CD4-positive, alpha-beta T cell (primary cell): ENCODE measurements at regions not wholly inside any gene's neighbourhood (a gene's known extent, or its start where the extent isn't known, plus 50 kb on each side); places are given as distances from the start of the nearest gene placed in this dataset.

Source experiments
- ATAC-seq: fragments of 200-7000 bp; cut with Tn5 transposase; one replicate; pipeline ENCODE4 v1.10.0; 2022; ENCODE audit warnings: mild to moderate bottlenecking; ENCODE audit not compliant: poor library complexity
- CTCF ChIA-PET: fragments of 350-600 bp; sonication (Branson Sonifier 250); formaldehyde crosslinking; loops from one replicate; lab custom pipeline; 2021; ENCODE audit warnings: antibody characterized with exemption, inconsistent platforms; lab: Charles Lee
- POLR2A ChIA-PET: fragments of 350-600 bp; sonication (Branson Sonifier 250); formaldehyde crosslinking; loops from one replicate; lab custom pipeline; 2021; ENCODE audit warnings: antibody characterized with exemption, inconsistent platforms; lab: Charles Lee
- DNase-seq, 14 experiments: peaks; one replicate each; pipeline ENCODE4 v3.0.0-alpha.2; 2013 to 2020; ENCODE audit warnings: mixed read lengths in 2 of 14
- H3K27ac ChIP-seq, 2 donors: one replicate each; pipeline versions ENCODE4 v1.5.1 to v1.7.0; 2013; ENCODE audit warnings: low read length in 2 of 2, low read depth in 1 of 2, mild to moderate bottlenecking in 1 of 2
- H3K27me3 ChIP-seq, 2 experiments: 1 replicate in 1 of 2; 2 replicates in 1 of 2; pipeline versions ENCODE4 v1.6.1 to v1.7.0; 2013; ENCODE audit warnings: low read length in 2 of 2, control low read depth in 1 of 2, mild to moderate bottlenecking in 1 of 2, moderate library complexity in 1 of 2; ENCODE audit not compliant: insufficient read depth in 2 of 2, control insufficient read depth in 1 of 2
- H3K36me3 ChIP-seq: one replicate; pipeline ENCODE4 v1.6.1; 2013; ENCODE audit warnings: low read length, control low read depth; ENCODE audit not compliant: insufficient read depth
- H3K4me1 ChIP-seq: one replicate; pipeline ENCODE4 v1.6.1; 2013; ENCODE audit warnings: low read length, control low read depth; ENCODE audit not compliant: insufficient read depth
- H3K4me3 ChIP-seq: one replicate; pipeline ENCODE4 v1.5.1; 2013; ENCODE audit warnings: mild to moderate bottlenecking, low read length, moderate library complexity
- H3K9me3 ChIP-seq, 2 experiments: 1 replicate in 1 of 2; 2 replicates in 1 of 2; pipeline versions ENCODE4 v1.6.1 to v1.7.0; 2013; ENCODE audit warnings: low read length in 2 of 2, mild to moderate bottlenecking in 2 of 2, control low read depth in 1 of 2, moderate library complexity in 1 of 2; ENCODE audit not compliant: control insufficient read depth in 1 of 2, insufficient read depth in 1 of 2
- H3K27ac Mint-ChIP-seq: one replicate; pipeline ENCODE4 v1.8.0; 2020; ENCODE audit warnings: mixed read lengths
- H3K27me3 Mint-ChIP-seq: one replicate; pipeline ENCODE4 v1.8.0; 2021; ENCODE audit warnings: mixed read lengths
- H3K36me3 Mint-ChIP-seq: one replicate; pipeline ENCODE4 v1.8.0; 2021; ENCODE audit warnings: low read depth, mixed read lengths
- H3K4me1 Mint-ChIP-seq: one replicate; pipeline ENCODE4 v1.8.0; 2021; ENCODE audit warnings: low read depth, mixed read lengths
- H3K4me3 Mint-ChIP-seq: one replicate; pipeline ENCODE4 v1.8.0; 2020; ENCODE audit warnings: mild to moderate bottlenecking, mixed read lengths
- H3K9me3 Mint-ChIP-seq: one replicate; pipeline ENCODE4 v1.8.0; 2020; ENCODE audit warnings: mixed read lengths
- intact Hi-C, 2 experiments: fragments of 100-400 bp; cut with DNase I in 1 of 2; cut with micrococcal nuclease in 1 of 2; formaldehyde crosslinking; loops; one replicate each; pipeline versions ENCODE4 v1.15.1 to v1.9.0; 2023 to 2025; cut with DNase I, micrococcal nuclease
- TF ChIP-seq, protein P1 (sequence below): fragments of 200-600 bp; IDR thresholded peaks from one replicate; pipeline ENCODE4 v1.8.0; 2022; ENCODE audit warnings: antibody characterized with exemption, mild to moderate bottlenecking

GRCh38 chr5:57413145-57413544 lies 69.5 kb downstream of the ACTBL2 start:
- CTCF ChIA-PET = no interaction called here
- H3K27me3 Mint-ChIP-seq = no peaks in the 10 kb centered on the region
- H3K4me1 ChIP-seq = no peaks in the 10 kb centered on the region
- H3K27me3 ChIP-seq = no peaks in the 10 kb centered on the region
- intact Hi-C loops = loop anchor here in 1 of 2 experiments (10.0 kb wide), 1 partner anchor 1052 kb away; the partner anchor contains the start of gene PLK2
- TF ChIP-seq, protein P1, sequence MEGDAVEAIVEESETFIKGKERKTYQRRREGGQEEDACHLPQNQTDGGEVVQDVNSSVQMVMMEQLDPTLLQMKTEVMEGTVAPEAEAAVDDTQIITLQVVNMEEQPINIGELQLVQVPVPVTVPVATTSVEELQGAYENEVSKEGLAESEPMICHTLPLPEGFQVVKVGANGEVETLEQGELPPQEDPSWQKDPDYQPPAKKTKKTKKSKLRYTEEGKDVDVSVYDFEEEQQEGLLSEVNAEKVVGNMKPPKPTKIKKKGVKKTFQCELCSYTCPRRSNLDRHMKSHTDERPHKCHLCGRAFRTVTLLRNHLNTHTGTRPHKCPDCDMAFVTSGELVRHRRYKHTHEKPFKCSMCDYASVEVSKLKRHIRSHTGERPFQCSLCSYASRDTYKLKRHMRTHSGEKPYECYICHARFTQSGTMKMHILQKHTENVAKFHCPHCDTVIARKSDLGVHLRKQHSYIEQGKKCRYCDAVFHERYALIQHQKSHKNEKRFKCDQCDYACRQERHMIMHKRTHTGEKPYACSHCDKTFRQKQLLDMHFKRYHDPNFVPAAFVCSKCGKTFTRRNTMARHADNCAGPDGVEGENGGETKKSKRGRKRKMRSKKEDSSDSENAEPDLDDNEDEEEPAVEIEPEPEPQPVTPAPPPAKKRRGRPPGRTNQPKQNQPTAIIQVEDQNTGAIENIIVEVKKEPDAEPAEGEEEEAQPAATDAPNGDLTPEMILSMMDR = no peak
- H3K4me3 ChIP-seq = no peak overlapping the region
- H3K27ac ChIP-seq = no peak overlapping the region
- H3K36me3 ChIP-seq = no peaks in the 10 kb centered on the region
- H3K9me3 Mint-ChIP-seq = no peaks in the 10 kb centered on the region
- POLR2A ChIA-PET = no interaction called here
- no peaks in the 10 kb centered on the region for H3K9me3 ChIP-seq
- ATAC-seq (no peak), DNase-seq (no peak)
- no peaks in the 10 kb centered on the region for H3K36me3 Mint-ChIP-seq
- no peak overlapping the region for H3K4me3 Mint-ChIP-seq
- no peaks in the 10 kb centered on the region for H3K4me1 Mint-ChIP-seq
- H3K27ac Mint-ChIP-seq = no peak overlapping the region

- Histone ChIP-seq H3K4me3 (no peak overlapping the region), H3K9me3 (no peaks in the 10 kb centered on the region), H3K4me1 (no peaks in the 10 kb centered on the region), H3K36me3 (no peaks in the 10 kb centered on the region), H3K27me3 (no peaks in the 10 kb centered on the region), H3K27ac (no peak overlapping the region)
- H3K4me1 Mint-ChIP-seq = no peaks in the 10 kb centered on the region
- CTCF ChIA-PET = no interaction called here
- H3K27ac Mint-ChIP-seq = no peak overlapping the region
- POLR2A ChIA-PET = no interaction called here
- no peak for DNase-seq
- no peaks in the 10 kb centered on the region for H3K36me3 Mint-ChIP-seq
- intact Hi-C loops = loop anchor here in 1 of 2 experiments (10.0 kb wide), 1 partner anchor 1052 kb away; the partner anchor contains the start of gene PLK2
- TF ChIP-seq, protein P1 = no peak
- H3K9me3 Mint-ChIP-seq = no peaks in the 10 kb centered on the region
- no peak overlapping the region for H3K4me3 Mint-ChIP-seq
- ATAC-seq = no peak
- H3K27me3 Mint-ChIP-seq = no peaks in the 10 kb centered on the region
Observed at GRCh38 chr5:57412680-57413079, 69.9 kb downstream of the ACTBL2 start.

- no peak overlapping the region for H3K27ac Mint-ChIP-seq
- no peak for ATAC-seq
- ChIA-PET CTCF (no interaction called here), POLR2A (no interaction called here)
- TF ChIP-seq, protein P1 = no peak
- H3K4me3 ChIP-seq = no peak overlapping the region
- no peaks in the 10 kb centered on the region for H3K27me3 ChIP-seq
- DNase-seq = no peak
- no peaks in the 10 kb centered on the region for H3K4me1 Mint-ChIP-seq
- no peaks in the 10 kb centered on the region for H3K9me3 Mint-ChIP-seq
- H3K27me3 Mint-ChIP-seq = no peaks in the 10 kb centered on the region
- no peaks in the 10 kb centered on the region for H3K4me1 ChIP-seq
- no peaks in the 10 kb centered on the region for H3K36me3 ChIP-seq
- H3K9me3 ChIP-seq = no peaks in the 10 kb centered on the region
- intact Hi-C loops = loop anchor here in 1 of 2 experiments (10.0 kb wide), 1 partner anchor 1053 kb away; the partner anchor contains the start of gene PLK2
- no peaks in the 10 kb centered on the region for H3K36me3 Mint-ChIP-seq
- H3K4me3 Mint-ChIP-seq = no peak overlapping the region
- no peak overlapping the region for H3K27ac ChIP-seq
Observed at GRCh38 chr5:57411982-57412381, 70.6 kb downstream of the ACTBL2 start.
